ENCODE measurements at regions not wholly inside any gene's neighbourhood (a gene's known extent, or its start where the extent isn't known, plus 50 kb on each side); places are given as distances from the start of the nearest gene placed in this dataset.

- TF ChIP-seq, protein P1, sequence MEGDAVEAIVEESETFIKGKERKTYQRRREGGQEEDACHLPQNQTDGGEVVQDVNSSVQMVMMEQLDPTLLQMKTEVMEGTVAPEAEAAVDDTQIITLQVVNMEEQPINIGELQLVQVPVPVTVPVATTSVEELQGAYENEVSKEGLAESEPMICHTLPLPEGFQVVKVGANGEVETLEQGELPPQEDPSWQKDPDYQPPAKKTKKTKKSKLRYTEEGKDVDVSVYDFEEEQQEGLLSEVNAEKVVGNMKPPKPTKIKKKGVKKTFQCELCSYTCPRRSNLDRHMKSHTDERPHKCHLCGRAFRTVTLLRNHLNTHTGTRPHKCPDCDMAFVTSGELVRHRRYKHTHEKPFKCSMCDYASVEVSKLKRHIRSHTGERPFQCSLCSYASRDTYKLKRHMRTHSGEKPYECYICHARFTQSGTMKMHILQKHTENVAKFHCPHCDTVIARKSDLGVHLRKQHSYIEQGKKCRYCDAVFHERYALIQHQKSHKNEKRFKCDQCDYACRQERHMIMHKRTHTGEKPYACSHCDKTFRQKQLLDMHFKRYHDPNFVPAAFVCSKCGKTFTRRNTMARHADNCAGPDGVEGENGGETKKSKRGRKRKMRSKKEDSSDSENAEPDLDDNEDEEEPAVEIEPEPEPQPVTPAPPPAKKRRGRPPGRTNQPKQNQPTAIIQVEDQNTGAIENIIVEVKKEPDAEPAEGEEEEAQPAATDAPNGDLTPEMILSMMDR (IDR thresholded peaks at IDR 0.05; ENCODE audit: borderline replicate concordance, control extremely low read depth, extremely low read depth, insufficient read depth, missing control alignments): no peak
- in situ Hi-C loops (cut with MboI; ENCODE audit: low sequenced_read_pairs, unreplicated experiment): no loop called here
- no peak for DNase-seq (ENCODE audit: low spot score)
These were observed 442.4 kb upstream of the MGAT4C start for GRCh38 chr12:86698641-86698980.

GRCh38 chr12:86697916-86698640, 441.9 kb upstream of the MGAT4C start:
- in situ Hi-C loops (cut with MboI; ENCODE audit: low sequenced_read_pairs, unreplicated experiment): no loop called here
- TF ChIP-seq, protein P1 (IDR thresholded peaks at IDR 0.05; ENCODE audit: borderline replicate concordance, control extremely low read depth, extremely low read depth, insufficient read depth, missing control alignments): no peak
- DNase-seq (ENCODE audit: low spot score): no peak

DNA sequence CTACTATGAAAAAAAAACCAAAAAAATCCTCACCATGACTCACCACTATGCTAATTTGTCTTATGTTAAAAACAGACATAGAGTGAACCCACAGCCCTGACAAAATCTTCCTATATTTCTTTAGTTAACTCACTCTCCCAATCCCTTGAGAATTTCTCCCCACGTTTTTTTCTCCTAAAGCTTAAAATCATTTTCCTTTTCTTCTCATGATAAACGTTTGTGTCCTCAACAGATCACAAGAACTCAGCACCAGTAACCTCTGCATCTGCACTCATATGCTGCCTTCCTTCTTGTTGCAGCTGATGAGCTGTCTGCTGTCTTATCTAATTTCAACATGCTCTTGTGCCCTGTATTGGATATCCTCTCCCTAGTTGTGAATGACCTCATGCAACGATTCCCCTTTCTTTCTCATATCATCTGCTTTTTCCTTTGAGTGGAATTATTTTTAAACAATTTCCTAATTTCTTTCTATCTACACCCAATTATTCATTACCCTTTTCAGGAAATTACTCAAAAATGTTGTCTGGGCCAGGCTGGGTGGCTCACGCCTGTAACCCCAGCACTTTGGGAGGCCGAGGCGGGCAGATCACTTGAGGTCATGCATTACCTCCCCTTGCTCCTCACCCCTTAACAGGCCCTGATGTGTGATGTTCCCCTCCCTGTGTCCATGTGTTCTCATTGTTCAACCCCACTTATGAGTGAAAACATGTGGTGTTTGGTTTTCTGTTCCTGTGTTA, 427.5 kb upstream of the MGAT4C start:
- no peak for DNase-seq (ENCODE audit: low spot score)
- in situ Hi-C loops (cut with MboI; ENCODE audit: low sequenced_read_pairs, unreplicated experiment): no loop called here
- TF ChIP-seq, protein P1 (IDR thresholded peaks at IDR 0.05; ENCODE audit: borderline replicate concordance, control extremely low read depth, extremely low read depth, insufficient read depth, missing control alignments): no peak

DNA sequence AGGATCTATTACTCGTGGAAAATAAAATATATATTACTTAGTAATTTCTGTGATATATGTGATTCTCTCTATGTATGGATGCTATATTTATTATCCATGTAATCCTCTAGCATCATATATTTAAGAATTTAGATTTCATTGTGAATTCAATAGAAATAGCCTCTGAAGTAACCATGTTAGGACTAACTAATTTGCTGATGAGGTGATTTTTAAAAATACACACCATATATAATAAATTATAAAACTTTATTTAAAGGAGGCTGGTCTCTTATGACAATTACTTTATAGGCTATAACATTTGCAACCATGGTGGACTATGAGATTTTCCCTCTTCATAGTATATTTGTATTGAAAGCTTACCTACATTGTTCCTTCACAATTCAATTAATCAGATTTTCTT, 424.9 kb upstream of the MGAT4C start:
- in situ Hi-C loops (cut with MboI; ENCODE audit: low sequenced_read_pairs, unreplicated experiment): no loop called here

GRCh38 chr12:86675197-86675596, 419.0 kb upstream of the MGAT4C start:
- in situ Hi-C loops (cut with MboI; ENCODE audit: low sequenced_read_pairs, unreplicated experiment): no loop called here
- TF ChIP-seq, protein P1 (IDR thresholded peaks at IDR 0.05; ENCODE audit: borderline replicate concordance, control extremely low read depth, extremely low read depth, insufficient read depth, missing control alignments): no peak
- DNase-seq (ENCODE audit: low spot score): no peak

More for the DNA sequence above, 424.9 kb upstream of the MGAT4C start:
- TF ChIP-seq, protein P1 (IDR thresholded peaks at IDR 0.05; ENCODE audit: borderline replicate concordance, control extremely low read depth, extremely low read depth, insufficient read depth, missing control alignments): no peak
- no peak for DNase-seq (ENCODE audit: low spot score)

- TF ChIP-seq, protein P1 (IDR thresholded peaks at IDR 0.05; ENCODE audit: borderline replicate concordance, control extremely low read depth, extremely low read depth, insufficient read depth, missing control alignments): no peak
- DNase-seq (ENCODE audit: low spot score): no peak
- in situ Hi-C loops (cut with MboI; ENCODE audit: low sequenced_read_pairs, unreplicated experiment): no loop called here
These were observed 414.8 kb upstream of the MGAT4C start for GRCh38 chr12:86670986-86671385.

Measured in GM13976 (cell line).